Motor neuron (in vitro differentiated cells): ENCODE measurements at regions not wholly inside any gene's neighbourhood (a gene's known extent, or its start where the extent isn't known, plus 50 kb on each side); places are given as distances from the start of the nearest gene placed in this dataset.

ENCODE experiments used
- ATAC-seq, 8 experiments: fragments of 200-7000 bp; cut with Tn5 transposase; replicated peaks in 6 of 8; 2 replicates each; pipeline ENCODE4 v1.8.0; 2021; ENCODE audit warnings: mild to moderate bottlenecking in 8 of 8, moderate library complexity in 8 of 8
- H3K27ac ChIP-seq, 2 donors: fragments of 250-450 bp; sonication (Bioruptor Pico); 2 replicates each; pipeline ENCODE4 v1.9.0; 2021; ENCODE audit warnings: antibody characterized with exemption in 2 of 2, mild to moderate bottlenecking in 2 of 2, moderate library complexity in 1 of 2
- H3K4me1 ChIP-seq, 2 donors: fragments of 250-450 bp; sonication (Bioruptor Pico); replicated peaks in 1 of 2; 2 replicates each; pipeline ENCODE4 v1.6.1; 2021; ENCODE audit warnings: antibody characterized with exemption in 2 of 2, mild to moderate bottlenecking in 2 of 2, moderate library complexity in 1 of 2
- H3K4me3 ChIP-seq, 5 donors: fragments of 250-450 bp; sonication (Bioruptor Pico); 2 replicates each; pipeline ENCODE4 v1.9.0; 2021; ENCODE audit warnings: antibody characterized with exemption in 5 of 5, mild to moderate bottlenecking in 5 of 5, moderate library complexity in 4 of 5
- WGBS, 10 experiments: fragments of 450-650 bp; shearing (Covaris generic); methylation state at CpG; one replicate each; pipeline ENCODE4 v1.0.0; 2022; 5-methylcytosine and 5-hydroxymethylcytosine counted together
- in situ Hi-C, 9 experiments: fragments of 400-800 bp; cut with MboI; loops; one replicate each; pipeline ENCODE4 v1.15.0; 2021; ENCODE audit warnings: low sequenced_read_pairs in 9 of 9, low pct_unique_long_range_greater_than_20kb in 2 of 9; ENCODE audit not compliant: unreplicated experiment in 9 of 9

- Histone ChIP-seq H3K4me3 (no peak overlapping the region), H3K4me1 (no peaks in the 10 kb centered on the region), H3K27ac (no peak overlapping the region)
- 21 to 100% (median 89%) methylated on average over 1 to 2 of the region's 2 CpGs; no CpG with 5 or more reads in 2 of the 10 experiments for WGBS, 10 experiments
- no peak for ATAC-seq
- in situ Hi-C loops, result no loop called here
Observed at GRCh38 chr1:79398501-79398900, 392.0 kb upstream of the ADGRL4 start.

GRCh38 chr1:79396901-79397300, 390.4 kb upstream of the ADGRL4 start:
- in situ Hi-C loops, result no loop called here
- no peak for ATAC-seq

GRCh38 chr1:79388694-79389361, 382.3 kb upstream of the ADGRL4 start:
- Histone ChIP-seq H3K4me3 (no peak overlapping the region), H3K4me1 (peaks cover 0 to 8% of the 10 kb centered on the region in 2 donors), H3K27ac (no peak overlapping the region)
- in situ Hi-C loops, result no loop called here
- WGBS, 10 experiments, result 17 to 100% (median 93%) methylated on average over 2 to 3 of the region's 3 CpGs
- no peak for ATAC-seq

More at GRCh38 chr1:79396901-79397300, 390.4 kb upstream of the ADGRL4 start:
- Histone ChIP-seq H3K4me1 (peaks cover 0 to 6% of the 10 kb centered on the region in 2 donors), H3K27ac (no peak overlapping the region), H3K4me3 (no peak overlapping the region)
- WGBS, 10 experiments, result 36 to 100% (median 88%) methylated on average over 1 to 2 of the region's 2 CpGs

GRCh38 chr1:79386730-79387129, 380.2 kb upstream of the ADGRL4 start:
- ATAC-seq, result no peak
- Histone ChIP-seq H3K4me3 (no peak overlapping the region), H3K4me1 (no peaks in the 10 kb centered on the region), H3K27ac (no peak overlapping the region)
- in situ Hi-C loops, result no loop called here
- 14 to 100% (median 82%) methylated on average over 1 of the region's 1 CpG; no CpG with 5 or more reads in 2 of the 10 experiments for WGBS, 10 experiments

- in situ Hi-C loops, result no loop called here
- peak in 1 of 8 experiments; percentile 37 for ATAC-seq
- 0 to 98% (median 72%) methylated on average over 1 to 3 of the region's 3 CpGs for WGBS, 10 experiments
- Histone ChIP-seq H3K27ac (no peak overlapping the region), H3K4me3 (no peak overlapping the region), H3K4me1 (no peaks in the 10 kb centered on the region)
Observed at GRCh38 chr1:79380078-79380477, 373.5 kb upstream of the ADGRL4 start.

GRCh38 chr1:79376106-79376505, 369.6 kb upstream of the ADGRL4 start:
- no peak for ATAC-seq
- in situ Hi-C loops, result no loop called here
- WGBS, 10 experiments, result 50 to 100% (median 80%) methylated on average over 1 of the region's 1 CpG; no CpG with 5 or more reads in 3 of the 10 experiments
- H3K4me3 ChIP-seq, result no peak overlapping the region
- no peak overlapping the region for H3K27ac ChIP-seq
- peaks cover 0 to 4% of the 10 kb centered on the region in 2 donors for H3K4me1 ChIP-seq

GRCh38 chr1:79375352-79375751, 368.8 kb upstream of the ADGRL4 start:
- Histone ChIP-seq H3K4me1 (peaks cover 0 to 4% of the 10 kb centered on the region in 2 donors), H3K4me3 (no peak overlapping the region), H3K27ac (no peak overlapping the region)
- WGBS, 10 experiments, result 0 to 89% (median 29%) methylated on average over 1 of the region's 1 CpG; no CpG with 5 or more reads in 1 of the 10 experiments
- ATAC-seq, result no peak
- in situ Hi-C loops, result no loop called here

- no peak for ATAC-seq
- Histone ChIP-seq H3K4me1 (peaks cover 0 to 4% of the 10 kb centered on the region in 2 donors), H3K4me3 (no peak overlapping the region), H3K27ac (no peak overlapping the region)
- in situ Hi-C loops, result loop anchor here in 2 of 9 experiments (25.0 kb wide), 2 partner anchors 112 to 537 kb away; no protein-coding TSS in a partner anchor
- WGBS, 10 experiments, result 0 to 100% (median 80%) methylated on average over 1 of the region's 1 CpG; no CpG with 5 or more reads in 1 of the 10 experiments
Observed at GRCh38 chr1:79374397-79374796, 367.9 kb upstream of the ADGRL4 start.

GRCh38 chr1:79373481-79374125, 367.1 kb upstream of the ADGRL4 start:
- Histone ChIP-seq H3K27ac (no peak overlapping the region), H3K4me3 (no peak overlapping the region), H3K4me1 (peaks cover 0 to 4% of the 10 kb centered on the region in 2 donors)
- peak in 1 of 8 experiments; percentile 63 for ATAC-seq
- in situ Hi-C loops, result loop anchor here in 2 of 9 experiments (25.0 kb wide), 2 partner anchors 111 to 536 kb away; no protein-coding TSS in a partner anchor
- WGBS, 10 experiments, result 0 to 72% (median 38%) methylated on average over 1 to 2 of the region's 2 CpGs; no CpG with 5 or more reads in 2 of the 10 experiments

- in situ Hi-C loops, result loop anchor here in 2 of 9 experiments (25.0 kb wide), 2 partner anchors 110 to 535 kb away; no protein-coding TSS in a partner anchor
- Histone ChIP-seq H3K4me1 (peaks cover 0 to 4% of the 10 kb centered on the region in 2 donors), H3K4me3 (no peak overlapping the region), H3K27ac (no peak overlapping the region)
- ATAC-seq, result no peak
- WGBS, 10 experiments, result 40 to 100% (median 100%) methylated on average over 1 of the region's 1 CpG; no CpG with 5 or more reads in 3 of the 10 experiments
Observed at GRCh38 chr1:79371802-79372201, 365.3 kb upstream of the ADGRL4 start.

- H3K4me3 ChIP-seq, result no peak overlapping the region
- ATAC-seq, result no peak
- WGBS, 10 experiments, result 64 to 100% (median 84%) methylated on average over 1 to 3 of the region's 3 CpGs
- in situ Hi-C loops, result loop anchor here in 2 of 9 experiments (25.0 kb wide), 2 partner anchors 107 to 532 kb away; no protein-coding TSS in a partner anchor
- no peak overlapping the region for H3K27ac ChIP-seq
- H3K4me1 ChIP-seq, result no peaks in the 10 kb centered on the region
Observed at GRCh38 chr1:79369091-79369490, 362.6 kb upstream of the ADGRL4 start.

GRCh38 chr1:79364896-79365295, 358.4 kb upstream of the ADGRL4 start:
- in situ Hi-C loops, result loop anchor here in 2 of 9 experiments (25.0 kb wide), 2 partner anchors 103 to 528 kb away; no protein-coding TSS in a partner anchor
- Histone ChIP-seq H3K4me1 (no peaks in the 10 kb centered on the region), H3K27ac (no peak overlapping the region), H3K4me3 (no peak overlapping the region)
- no peak for ATAC-seq
- 40 to 100% (median 75%) methylated on average over 1 of the region's 1 CpG; no CpG with 5 or more reads in 5 of the 10 experiments for WGBS, 10 experiments

GRCh38 chr1:79363430-79363829, 356.9 kb upstream of the ADGRL4 start:
- H3K27ac ChIP-seq, result no peak overlapping the region
- no peak overlapping the region for H3K4me3 ChIP-seq
- no peak for ATAC-seq
- in situ Hi-C loops, result loop anchor here in 2 of 9 experiments (25.0 kb wide), 2 partner anchors 101 to 526 kb away; no protein-coding TSS in a partner anchor
- H3K4me1 ChIP-seq, result no peaks in the 10 kb centered on the region
